ENCODE measurements at regions not wholly inside any gene's neighbourhood (a gene's known extent, or its start where the extent isn't known, plus 50 kb on each side); places are given as distances from the start of the nearest gene placed in this dataset.
"Not testable (repeated sequence)": the region's sequence is repeated elsewhere in the genome, so short reads cannot be mapped to it uniquely, and the experiment has no call there.

GRCh38 chr6:114928731-114929130 lies 585.9 kb upstream of the HS3ST5 start:
- H3K27me3 ChIP-seq (ENCODE audit: insufficient read depth); H3K36me3 Mint-ChIP-seq (ENCODE audit: low read depth); H3K27ac ChIP-seq (ENCODE audit: low read depth); H3F3A ChIP-seq (replicated peaks; ENCODE audit: low read depth); H3K9me2 ChIP-seq (ENCODE audit: insufficient read depth); ATAC-seq; H3K27me3 Mint-ChIP-seq (ENCODE audit: insufficient read depth, low read depth, poor library complexity); H3K79me2 ChIP-seq (replicated peaks; ENCODE audit: insufficient read depth); H2AFZ ChIP-seq; H3K4me3 Mint-ChIP-seq; H3K4me1 ChIP-seq (ENCODE audit: insufficient read depth); DNase-seq (ENCODE audit: low spot score); H3K4me3 ChIP-seq; H3K36me3 ChIP-seq (ENCODE audit: insufficient read depth); H3K4me1 Mint-ChIP-seq; H3K27ac Mint-ChIP-seq; H4K20me1 ChIP-seq (replicated peaks; ENCODE audit: insufficient read depth); H3K4me2 ChIP-seq: not testable (repeated sequence)
- peaks cover 19% of the 10 kb centered on the region for H3K9me3 Mint-ChIP-seq

GRCh38 chr6:114906096-114906495 lies 563.3 kb upstream of the HS3ST5 start:
- H3K9me2 ChIP-seq (ENCODE audit: insufficient read depth) = no peaks in the 10 kb centered on the region
- no peak for TF ChIP-seq ETS1 (IDR thresholded peaks at IDR 0.05)
- H3K4me1 ChIP-seq (ENCODE audit: insufficient read depth) = no peaks in the 10 kb centered on the region
- H3K27ac Mint-ChIP-seq = no peak overlapping the region
- no peaks in the 10 kb centered on the region for H4K20me1 ChIP-seq (replicated peaks; ENCODE audit: insufficient read depth)
- no peak for ATAC-seq
- no peaks in the 10 kb centered on the region; the same call in 2 of the 3 replicates for H3K9me3 Mint-ChIP-seq
- no peak overlapping the region for H3K4me3 Mint-ChIP-seq
- no peak overlapping the region for H2AFZ ChIP-seq
- H3K27me3 Mint-ChIP-seq (ENCODE audit: insufficient read depth, low read depth, poor library complexity) = no peaks in the 10 kb centered on the region
- H3K79me2 ChIP-seq (replicated peaks; ENCODE audit: insufficient read depth) = no peaks in the 10 kb centered on the region
- no peaks in the 10 kb centered on the region for H3K36me3 Mint-ChIP-seq (ENCODE audit: low read depth)
- H3F3A ChIP-seq (replicated peaks; ENCODE audit: low read depth) = no peaks in the 10 kb centered on the region
- H3K4me3 ChIP-seq = no peak overlapping the region
- no peaks in the 10 kb centered on the region for H3K27me3 ChIP-seq (ENCODE audit: insufficient read depth)
- H3K4me1 Mint-ChIP-seq = no peaks in the 10 kb centered on the region
- no peak overlapping the region for H3K4me2 ChIP-seq
- DNase-seq (ENCODE audit: low spot score) = no peak
- no peaks in the 10 kb centered on the region for H3K36me3 ChIP-seq (ENCODE audit: insufficient read depth)
- H3K27ac ChIP-seq (ENCODE audit: low read depth) = no peak overlapping the region

GRCh38 chr6:114897536-114897935 lies 554.7 kb upstream of the HS3ST5 start:
- Mint-ChIP-seq H3K27ac (no peak overlapping the region), H3K36me3 (ENCODE audit: low read depth) (peaks cover 8% of the 10 kb centered on the region; the same call in 2 of the 3 replicates), H3K27me3 (ENCODE audit: insufficient read depth, low read depth, poor library complexity) (no peaks in the 10 kb centered on the region), H3K4me3 (no peak overlapping the region), H3K4me1 (no peaks in the 10 kb centered on the region), H3K9me3 (peaks cover 11% of the 10 kb centered on the region)
- Histone ChIP-seq H3K27ac (ENCODE audit: low read depth) (no peak overlapping the region), H3K79me2 (replicated peaks; ENCODE audit: insufficient read depth) (no peaks in the 10 kb centered on the region), H4K20me1 (replicated peaks; ENCODE audit: insufficient read depth) (no peaks in the 10 kb centered on the region), H3K27me3 (ENCODE audit: insufficient read depth) (no peaks in the 10 kb centered on the region), H3K4me1 (ENCODE audit: insufficient read depth) (no peaks in the 10 kb centered on the region), H3F3A (replicated peaks; ENCODE audit: low read depth) (no peaks in the 10 kb centered on the region), H3K4me2 (no peak overlapping the region), H3K9me2 (ENCODE audit: insufficient read depth) (0 out of 2 replicates have a peak, but pooled peaks cover 4% of the 10 kb centered on the region), H3K36me3 (ENCODE audit: insufficient read depth) (0 out of 2 replicates have a peak, but pooled peaks cover 4% of the 10 kb centered on the region), H2AFZ (no peak overlapping the region), H3K4me3 (no peak overlapping the region)
- DNase-seq (ENCODE audit: low spot score) (no peak), ATAC-seq (no peak)
- TF ChIP-seq ZNF114 (CRISPR knock-in tag; IDR thresholded peaks at IDR 0.05) = no peak
- no peak for TF ChIP-seq POLR2AphosphoS5 (IDR thresholded peaks at IDR 0.05; ENCODE audit: low read depth)
- TF ChIP-seq EZH2phosphoT487 (IDR thresholded peaks at IDR 0.05; ENCODE audit: unreplicated experiment) = no peak
- no peak for TF ChIP-seq REST (IDR thresholded peaks at IDR 0.05; ENCODE audit: unreplicated experiment)
- no peak for TF ChIP-seq CREB1 (CRISPR knock-in tag; IDR thresholded peaks at IDR 0.05; ENCODE audit: low read depth)

Measured in GM23338 (cell line).